K562 (cell line): ENCODE measurements at regions not wholly inside any gene's neighbourhood (a gene's known extent, or its start where the extent isn't known, plus 50 kb on each side); places are given as distances from the start of the nearest gene placed in this dataset.

Experiments used
- ATAC-seq: fragments of 200-7000 bp; cut with Tn5 transposase; 3 replicates; pipeline ENCODE4 v1.9.1; 2020; ENCODE audit warnings: moderate library complexity
- BruUV-seq: library from RNA; stranded (reverse); fragments of 400-500 nt; replicated peaks from 2 replicates; lab custom pipeline; 2021; lab: Mats Ljungman, UMichigan
- CTCF ChIA-PET: fragments of 300-600 bp; formaldehyde crosslinking; extraction: SDS; loops from one replicate; lab custom pipeline; 2021; ENCODE audit warnings: low intra/inter-chr PET ratio; lab: Yijun Ruan, JAX
- POLR2A ChIA-PET: fragments of 300-600, 350-650 bp; sonication (Branson Sonifier 250); formaldehyde crosslinking; extraction: SDS; loops from one replicate; lab custom pipeline; 2021; ENCODE audit warnings: antibody characterized with exemption, inconsistent platforms; lab: Yijun Ruan, JAX
- DNase-seq, 4 experiments: peaks; one replicate each; pipeline versions ENCODE4 v3.0.0 to v3.0.0-alpha.2; 2011 to 2018; ENCODE audit warnings: low spot score in 3 of 4, mixed read lengths in 3 of 4; ENCODE audit errors: extremely low read depth in 1 of 4
- FAIRE-seq: peaks from 2 replicates; lab custom pipeline; 2011; peaks lifted over from hg19 to GRCh38; lab: Jason Lieb, UNC
- H2AFZ ChIP-seq: 2 replicates; pipeline ENCODE4 v1.6.0; 2011; ENCODE audit warnings: low read depth, low read length, control low read depth, inconsistent platforms
- H3K27ac ChIP-seq: fragments of 200-600 bp; 3 replicates; pipeline ENCODE4 v1.8.0; 2011; ENCODE audit warnings: low read depth, mild to moderate bottlenecking, control low read depth, inconsistent platforms, low read length, moderate library complexity, mixed read lengths; ENCODE audit errors: extremely low read depth
- H3K27me3 ChIP-seq, 2 experiments: fragments of 300-600 bp in 1 of 2; 2 replicates in 1 of 2; 3 replicates in 1 of 2; pipeline versions ENCODE4 v1.6.0 to v1.8.0; 2011; ENCODE audit warnings: inconsistent platforms in 2 of 2, low read length in 2 of 2, mild to moderate bottlenecking in 1 of 2, mixed read lengths in 1 of 2, moderate library complexity in 1 of 2; ENCODE audit not compliant: control insufficient read depth in 2 of 2, insufficient read depth in 2 of 2
- H3K36me3 ChIP-seq: fragments of 300-600 bp; 3 replicates; pipeline ENCODE4 v1.8.0; 2011; ENCODE audit warnings: mild to moderate bottlenecking, low read length, inconsistent platforms; ENCODE audit not compliant: control insufficient read depth, insufficient read depth
- H3K4me1 ChIP-seq, 2 experiments: fragments of 200-600 bp in 1 of 2; replicated peaks in 1 of 2; 2 replicates in 1 of 2; 3 replicates in 1 of 2; pipeline versions ENCODE4 v1.5.1 to v1.8.0; 2011; ENCODE audit warnings: inconsistent platforms in 2 of 2, low read length in 2 of 2, mild to moderate bottlenecking in 1 of 2, mixed read lengths in 1 of 2, moderate library complexity in 1 of 2; ENCODE audit not compliant: control insufficient read depth in 2 of 2, insufficient read depth in 2 of 2
- H3K4me2 ChIP-seq: 2 replicates; pipeline ENCODE4 v1.6.1; 2011; ENCODE audit warnings: low read length, control low read depth, inconsistent platforms, mixed read lengths; ENCODE audit not compliant: insufficient read depth
- H3K4me3 ChIP-seq: fragments of 200-600 bp; sonication (generic), shearing (Covaris generic); 2 replicates; pipeline ENCODE4 v1.5.1; 2016; ENCODE audit warnings: control low read depth, inconsistent platforms
- H3K79me2 ChIP-seq: fragments of 200-600 bp; 3 replicates; pipeline ENCODE4 v1.8.0; 2011; ENCODE audit warnings: low read length, inconsistent platforms; ENCODE audit not compliant: control insufficient read depth, insufficient read depth
- H3K9ac ChIP-seq, 2 experiments: 2 replicates each; pipeline versions ENCODE4 v1.6.0 to v1.6.1; 2011; ENCODE audit warnings: low read depth in 2 of 2, low read length in 2 of 2, control low read depth in 1 of 2, inconsistent platforms in 1 of 2, mild to moderate bottlenecking in 1 of 2, mixed read lengths in 1 of 2; ENCODE audit not compliant: insufficient read depth in 1 of 2
- H3K9me1 ChIP-seq: one replicate; pipeline ENCODE4 v1.6.0; 2011; ENCODE audit warnings: inconsistent platforms, mild to moderate bottlenecking, low read length, moderate library complexity; ENCODE audit not compliant: control insufficient read depth, insufficient read depth
- H3K9me3 ChIP-seq: replicated peaks from 2 replicates; pipeline ENCODE4 v1.5.1; 2011; ENCODE audit warnings: low read depth, low read length, inconsistent platforms; ENCODE audit not compliant: control insufficient read depth, insufficient read depth
- H4K20me1 ChIP-seq: replicated peaks from 2 replicates; pipeline ENCODE4 v1.6.1; 2011; ENCODE audit warnings: low read length, inconsistent platforms, mixed read lengths; ENCODE audit not compliant: control insufficient read depth, insufficient read depth
- FOXP4 ChIP-seq: sonication (generic); formaldehyde crosslinking; IDR thresholded peaks from 2 replicates; pipeline ENCODE4 v1.8.0; 2022; ENCODE audit warnings: mild to moderate bottlenecking, missing genetic modification reagents, borderline replicate concordance
- GMEB1 ChIP-seq: fragments of 250-450 bp; sonication (Bioruptor Pico); IDR thresholded peaks from 2 replicates; pipeline ENCODE4 v1.4.0; 2020; ENCODE audit warnings: mild to moderate bottlenecking
- KLF1 ChIP-seq: fragments of 450-650 bp; IDR thresholded peaks from 2 replicates; pipeline ENCODE4 v1.6.1; 2016; ENCODE audit warnings: missing genetic modification characterization, missing compliant biosample characterization
- MAFK ChIP-seq: IDR thresholded peaks from 2 replicates; pipeline ENCODE4 v1.6.1; 2011; ENCODE audit warnings: low read length, improper control_type of control experiment
- MLLT1 ChIP-seq, 2 experiments: fragments of 450-650 bp; IDR thresholded peaks; 2 replicates each; pipeline ENCODE4 v1.6.1; 2016
- TCFL5 ChIP-seq: fragments of 250-450 bp; sonication (Bioruptor Pico); conservative IDR thresholded peaks from 2 replicates; pipeline ENCODE4 v1.6.1; 2021; ENCODE audit warnings: mild to moderate bottlenecking, moderate library complexity, matching md5 sums
- TFAP4 ChIP-seq: sonication (generic); formaldehyde crosslinking; IDR thresholded peaks from 2 replicates; pipeline ENCODE4 v1.8.0; 2022; ENCODE audit warnings: missing genetic modification reagents, mild to moderate bottlenecking, moderate library complexity, borderline replicate concordance
- U2AF1 ChIP-seq: fragments of 200-400 bp; formaldehyde crosslinking; optimal IDR thresholded peaks from 2 replicates; pipeline ENCODE3; 2017; ENCODE audit warnings: mild to moderate bottlenecking, low read depth, low read length, moderate library complexity
- U2AF2 ChIP-seq: fragments of 200-400 bp; formaldehyde crosslinking; optimal IDR thresholded peaks from 2 replicates; pipeline ENCODE3; 2017; ENCODE audit warnings: low read depth, mild to moderate bottlenecking, low read length
- VEZF1 ChIP-seq: fragments of 200-800 bp; sonication (Bioruptor generic); IDR thresholded peaks from 2 replicates; pipeline ENCODE4 v1.6.1; 2017; ENCODE audit warnings: missing genetic modification characterization, missing compliant biosample characterization
- ZNF239 ChIP-seq: fragments of 250-450 bp; sonication (Bioruptor Pico); IDR thresholded peaks from 2 replicates; pipeline ENCODE4 v1.4.0; 2020; ENCODE audit warnings: mild to moderate bottlenecking
- WGBS: fragments of 100-300 bp; shearing (Covaris generic); methylation state at CpG from one replicate; pipeline ENCODE4 v1.1.6; 2016; ENCODE audit warnings: low coverage, mixed read lengths; ENCODE audit not compliant: insufficient coverage; ENCODE audit errors: missing lambda C conversion rate; 5-methylcytosine and 5-hydroxymethylcytosine counted together
- in situ Hi-C: fragments of 300-500 bp; cut with MboI; formaldehyde crosslinking; loops from 4 replicates; pipeline ENCODE4 v1.15.0; 2018; ENCODE audit warnings: inconsistent platforms, mixed read lengths
- intact Hi-C: fragments of 100-400 bp; cut with micrococcal nuclease; formaldehyde crosslinking; loops from 2 replicates; pipeline ENCODE4 v1.14.2; 2022

- in situ Hi-C loops (no loop called here), intact Hi-C loops (no loop called here)
- no peak for FAIRE-seq
- Histone ChIP-seq H3K4me2 (no peak overlapping the region), H3K79me2 (no peaks in the 10 kb centered on the region), H4K20me1 (no peaks in the 10 kb centered on the region), H3K27ac (no peak overlapping the region), H3K4me3 (no peak overlapping the region), H3K9me1 (no peaks in the 10 kb centered on the region), H3K36me3 (no peaks in the 10 kb centered on the region), H3K9me3 (no peaks in the 10 kb centered on the region), H2AFZ (no peak overlapping the region), H3K9ac (no peak overlapping the region), H3K27me3 (peaks cover 0 to 5% of the 10 kb centered on the region in 2 experiments; a peak in 1 of 5 replicates), H3K4me1 (no peaks in the 10 kb centered on the region)
- WGBS: 0% methylated on average over 3 of the region's 3 CpGs
- DNase-seq: no peak
- no TSS peak for BruUV-seq
- ChIA-PET POLR2A (no interaction called here), CTCF (no interaction called here)
- no peak for ATAC-seq
- TF ChIP-seq VEZF1 (no peak), MAFK (no peak), MLLT1 (IDR thresholded peaks at IDR 0.05) (no peak), KLF1 (tag) (no peak), GMEB1 (CRISPR knock-in tag) (no peak), ZNF239 (CRISPR knock-in tag) (no peak), TCFL5 (no peak), FOXP4 (CRISPR knock-in tag) (no peak), U2AF2 (no peak), U2AF1 (no peak), TFAP4 (CRISPR knock-in tag) (no peak)
These were observed 114.8 kb upstream of the LIMCH1 start for GRCh38 chr4:41423117-41423516.
